ENCODE measurements at regions not wholly inside any gene's neighbourhood (a gene's known extent, or its start where the extent isn't known, plus 50 kb on each side); places are given as distances from the start of the nearest gene placed in this dataset.

DNA sequence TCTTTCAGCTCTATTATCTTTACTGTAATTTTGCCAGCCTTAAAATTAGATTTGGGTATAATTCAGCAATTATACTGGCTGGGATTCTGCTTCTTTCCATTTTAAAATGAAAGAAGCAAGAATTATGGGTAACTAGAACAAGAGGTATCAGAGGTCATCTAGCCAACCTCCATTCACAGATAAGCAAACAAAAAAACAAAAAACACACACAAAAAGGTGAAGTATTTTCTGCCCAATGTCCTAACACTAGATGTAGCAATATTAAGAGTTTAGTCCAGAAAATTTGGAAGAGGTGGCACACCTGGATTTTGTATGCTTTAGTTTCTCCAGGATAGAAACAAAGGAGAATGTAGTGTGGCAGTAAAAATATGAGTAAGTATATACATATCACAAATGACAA, 68.1 kb upstream of the ANXA1 start:
- no peak overlapping the region for H3K4me3 ChIP-seq (replicated peaks; ENCODE audit: low read depth, low read length)
- TF ChIP-seq, protein P1, sequence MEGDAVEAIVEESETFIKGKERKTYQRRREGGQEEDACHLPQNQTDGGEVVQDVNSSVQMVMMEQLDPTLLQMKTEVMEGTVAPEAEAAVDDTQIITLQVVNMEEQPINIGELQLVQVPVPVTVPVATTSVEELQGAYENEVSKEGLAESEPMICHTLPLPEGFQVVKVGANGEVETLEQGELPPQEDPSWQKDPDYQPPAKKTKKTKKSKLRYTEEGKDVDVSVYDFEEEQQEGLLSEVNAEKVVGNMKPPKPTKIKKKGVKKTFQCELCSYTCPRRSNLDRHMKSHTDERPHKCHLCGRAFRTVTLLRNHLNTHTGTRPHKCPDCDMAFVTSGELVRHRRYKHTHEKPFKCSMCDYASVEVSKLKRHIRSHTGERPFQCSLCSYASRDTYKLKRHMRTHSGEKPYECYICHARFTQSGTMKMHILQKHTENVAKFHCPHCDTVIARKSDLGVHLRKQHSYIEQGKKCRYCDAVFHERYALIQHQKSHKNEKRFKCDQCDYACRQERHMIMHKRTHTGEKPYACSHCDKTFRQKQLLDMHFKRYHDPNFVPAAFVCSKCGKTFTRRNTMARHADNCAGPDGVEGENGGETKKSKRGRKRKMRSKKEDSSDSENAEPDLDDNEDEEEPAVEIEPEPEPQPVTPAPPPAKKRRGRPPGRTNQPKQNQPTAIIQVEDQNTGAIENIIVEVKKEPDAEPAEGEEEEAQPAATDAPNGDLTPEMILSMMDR (IDR thresholded peaks at IDR 0.05; ENCODE audit: low read depth, low read length, missing control alignments) = no peak
- no peak for DNase-seq (ENCODE audit: extremely low read depth, low read depth)

DNA sequence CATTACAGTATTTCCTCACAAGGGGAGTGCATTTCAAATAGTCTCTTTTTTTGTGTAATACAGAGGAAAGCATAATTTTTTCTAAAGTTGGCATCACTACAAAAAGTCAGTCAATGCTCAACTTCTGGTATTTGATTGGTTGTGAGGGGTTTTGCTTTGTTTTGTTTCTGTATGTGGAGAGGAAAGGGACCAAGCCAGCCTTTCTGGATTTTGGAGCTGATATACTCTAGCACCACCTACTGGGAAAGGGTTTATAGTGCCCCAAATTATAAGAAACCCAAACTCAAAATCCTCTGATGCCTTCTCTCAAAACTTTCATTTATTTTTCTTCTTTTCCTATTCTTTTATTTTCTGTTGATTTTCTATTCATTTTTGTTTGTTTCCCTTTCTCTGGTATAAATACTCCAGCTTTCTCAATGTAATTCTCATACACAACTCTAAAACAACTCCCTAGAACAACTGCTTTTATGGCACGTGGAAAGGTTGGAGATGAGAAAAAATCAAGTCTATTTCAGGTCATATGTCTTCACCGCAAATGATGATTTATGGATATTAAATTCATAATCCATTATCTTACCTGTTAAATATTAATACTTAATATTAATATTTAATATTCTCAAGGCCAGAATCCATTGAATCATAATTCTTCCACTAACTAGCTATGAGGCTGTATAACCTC, 69.5 kb upstream of the ANXA1 start:
- no peak overlapping the region for H3K4me3 ChIP-seq (replicated peaks; ENCODE audit: low read depth, low read length)
- DNase-seq (ENCODE audit: extremely low read depth, low read depth) = peak; percentile 63
- TF ChIP-seq, protein P1 (IDR thresholded peaks at IDR 0.05; ENCODE audit: low read depth, low read length, missing control alignments) = peak; percentile 79

DNA sequence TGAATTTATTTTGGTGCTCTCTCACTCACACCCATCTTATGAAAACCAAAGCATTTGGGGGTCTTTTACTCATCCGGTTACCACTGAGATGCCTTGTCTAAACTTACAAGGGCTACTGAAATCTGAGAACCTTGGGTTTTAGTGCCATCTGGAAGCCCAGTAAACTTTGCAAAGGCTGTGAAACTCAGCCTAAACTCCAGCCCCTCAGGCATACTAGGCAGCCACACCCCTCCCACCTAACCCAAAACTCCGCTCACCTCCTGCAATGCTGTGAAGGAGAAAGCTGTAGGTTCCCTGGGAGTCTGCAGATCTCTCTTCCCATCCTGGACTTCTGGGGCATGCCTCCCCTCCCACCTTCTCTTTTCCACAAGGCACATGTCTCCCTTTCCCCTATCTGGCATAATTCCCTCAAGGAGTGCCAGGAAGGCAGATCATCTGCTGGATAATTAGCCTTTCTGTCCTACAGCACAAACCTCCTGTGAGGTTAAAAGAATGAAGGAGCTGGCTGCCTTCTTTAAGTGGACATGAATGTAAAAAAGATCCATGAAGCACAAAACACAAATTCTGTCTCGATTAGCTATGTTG, 71.5 kb upstream of the ANXA1 start:
- no peak overlapping the region for H3K4me3 ChIP-seq (replicated peaks; ENCODE audit: low read depth, low read length)
- peak; percentile 16 for DNase-seq (ENCODE audit: extremely low read depth, low read depth)
- TF ChIP-seq, protein P1 (IDR thresholded peaks at IDR 0.05; ENCODE audit: low read depth, low read length, missing control alignments) = no peak

DNA sequence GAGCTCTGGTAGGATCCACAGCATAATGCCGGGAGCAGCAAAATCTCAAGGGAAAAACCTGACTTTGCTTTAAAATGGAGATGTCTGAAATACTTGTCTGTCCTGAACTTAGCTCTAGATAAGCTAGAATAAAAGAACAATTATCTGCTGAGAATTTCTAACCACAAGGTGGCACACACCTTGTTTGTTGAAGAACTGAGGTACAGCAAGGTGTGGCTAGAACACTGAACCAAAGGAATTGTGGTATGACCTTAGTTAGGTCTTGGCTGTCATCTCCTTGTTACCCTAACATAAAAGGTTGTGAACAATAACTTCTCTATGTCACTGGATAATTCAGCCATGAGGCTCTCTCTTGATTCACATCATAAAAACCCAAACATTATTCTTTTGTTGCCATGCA, 72.3 kb upstream of the ANXA1 start:
- TF ChIP-seq, protein P1 (IDR thresholded peaks at IDR 0.05; ENCODE audit: low read depth, low read length, missing control alignments) = no peak
- no peak for DNase-seq (ENCODE audit: extremely low read depth, low read depth)

DNA sequence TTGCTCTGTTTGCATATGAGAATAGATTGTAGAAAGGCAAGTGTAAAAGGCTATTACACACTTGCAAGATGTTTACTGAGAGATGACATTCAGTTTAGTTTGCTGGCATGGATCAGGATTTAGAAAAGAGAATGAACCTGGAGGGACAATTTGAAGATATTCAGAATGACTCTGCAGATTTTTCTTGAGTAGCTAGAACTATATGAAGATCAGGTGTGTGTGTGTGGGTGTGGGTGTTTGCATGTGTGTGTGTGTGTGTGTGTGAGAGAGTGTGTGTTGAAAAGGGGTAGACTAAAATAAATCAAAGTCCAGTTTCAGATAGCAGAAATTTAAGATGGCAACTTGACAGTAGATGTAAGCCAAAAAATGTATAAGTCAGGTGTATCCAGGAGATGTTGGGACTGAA, 74.0 kb upstream of the ANXA1 start:
- no peak overlapping the region for H3K4me3 ChIP-seq (replicated peaks; ENCODE audit: low read depth, low read length)
- TF ChIP-seq, protein P1 (IDR thresholded peaks at IDR 0.05; ENCODE audit: low read depth, low read length, missing control alignments) = no peak
- no peak for DNase-seq (ENCODE audit: extremely low read depth, low read depth)

More for the DNA sequence above, 72.3 kb upstream of the ANXA1 start:
- H3K4me3 ChIP-seq (replicated peaks; ENCODE audit: low read depth, low read length) = no peak overlapping the region

DNA sequence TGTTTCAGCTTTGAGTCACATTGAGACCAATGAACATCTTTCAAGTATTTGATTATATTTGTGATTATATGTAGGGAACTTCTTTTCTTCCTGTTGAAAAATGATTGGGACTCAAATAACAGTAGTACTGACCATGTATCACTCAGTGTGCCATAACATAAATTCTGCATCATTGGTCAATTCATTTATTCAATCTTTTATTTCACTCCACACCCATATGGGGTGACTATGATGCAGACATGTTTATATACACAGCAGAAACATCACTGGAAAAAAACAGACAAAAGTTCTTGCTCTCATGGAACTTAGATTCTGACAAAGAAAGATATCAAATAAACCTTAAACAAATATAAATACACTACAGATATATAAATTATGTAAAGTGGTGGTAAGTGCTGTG, 74.7 kb upstream of the ANXA1 start:
- no peak for DNase-seq (ENCODE audit: extremely low read depth, low read depth)
- H3K4me3 ChIP-seq (replicated peaks; ENCODE audit: low read depth, low read length) = no peak overlapping the region
- TF ChIP-seq, protein P1 (IDR thresholded peaks at IDR 0.05; ENCODE audit: low read depth, low read length, missing control alignments) = no peak
